ENCODE measurements at regions not wholly inside any gene's neighbourhood (a gene's known extent, or its start where the extent isn't known, plus 50 kb on each side); places are given as distances from the start of the nearest gene placed in this dataset.

DNA sequence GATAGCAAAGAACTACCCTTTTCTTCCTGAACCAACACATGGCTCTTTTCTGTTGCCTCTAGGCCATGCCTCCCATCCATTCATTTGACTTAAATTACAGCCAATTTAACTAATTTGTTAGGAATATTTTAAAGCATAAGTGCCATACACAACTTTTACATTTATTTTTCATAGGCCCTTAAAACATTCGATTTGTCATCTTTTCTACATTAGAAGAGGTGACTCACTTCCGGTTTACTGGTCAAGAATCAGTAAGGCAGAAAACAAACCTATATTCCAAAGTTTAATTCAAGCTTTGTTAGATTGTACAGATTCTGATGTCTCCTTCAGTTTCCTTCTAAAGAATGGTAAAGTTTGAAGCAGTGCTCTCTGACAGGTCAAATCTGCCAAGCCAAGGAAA, 344.3 kb downstream of the SAMD5 start:
- H3K27me3 ChIP-seq, result no peaks in the 10 kb centered on the region
- H3K4me3 ChIP-seq, result no peak overlapping the region
- H3K4me1 ChIP-seq, result no peaks in the 10 kb centered on the region
- intact Hi-C loops (cut with DNase I), result no loop called here
- H3K36me3 ChIP-seq, result no peaks in the 10 kb centered on the region
- no peak overlapping the region for H3K9ac ChIP-seq (ENCODE audit: low read depth in 2 of 2, low read length in 2 of 2)
- no peaks in the 10 kb centered on the region for H3K9me3 ChIP-seq
- no peak for DNase-seq
- TF ChIP-seq CTCF (IDR thresholded peaks at IDR 0.05), result no peak
- no peak overlapping the region for H3K27ac ChIP-seq

GRCh38 chr6:147853574-147853973, 345.1 kb downstream of the SAMD5 start:
- no peak overlapping the region for H3K27ac ChIP-seq
- intact Hi-C loops (cut with DNase I), result no loop called here
- H3K4me1 ChIP-seq, result no peaks in the 10 kb centered on the region
- no peaks in the 10 kb centered on the region for H3K27me3 ChIP-seq
- H3K36me3 ChIP-seq, result no peaks in the 10 kb centered on the region
- TF ChIP-seq CTCF (IDR thresholded peaks at IDR 0.05), result no peak
- no peaks in the 10 kb centered on the region for H3K9me3 ChIP-seq
- no peak overlapping the region for H3K4me3 ChIP-seq
- H3K9ac ChIP-seq (ENCODE audit: low read depth in 2 of 2, low read length in 2 of 2), result no peak overlapping the region
- DNase-seq, result no peak

DNA sequence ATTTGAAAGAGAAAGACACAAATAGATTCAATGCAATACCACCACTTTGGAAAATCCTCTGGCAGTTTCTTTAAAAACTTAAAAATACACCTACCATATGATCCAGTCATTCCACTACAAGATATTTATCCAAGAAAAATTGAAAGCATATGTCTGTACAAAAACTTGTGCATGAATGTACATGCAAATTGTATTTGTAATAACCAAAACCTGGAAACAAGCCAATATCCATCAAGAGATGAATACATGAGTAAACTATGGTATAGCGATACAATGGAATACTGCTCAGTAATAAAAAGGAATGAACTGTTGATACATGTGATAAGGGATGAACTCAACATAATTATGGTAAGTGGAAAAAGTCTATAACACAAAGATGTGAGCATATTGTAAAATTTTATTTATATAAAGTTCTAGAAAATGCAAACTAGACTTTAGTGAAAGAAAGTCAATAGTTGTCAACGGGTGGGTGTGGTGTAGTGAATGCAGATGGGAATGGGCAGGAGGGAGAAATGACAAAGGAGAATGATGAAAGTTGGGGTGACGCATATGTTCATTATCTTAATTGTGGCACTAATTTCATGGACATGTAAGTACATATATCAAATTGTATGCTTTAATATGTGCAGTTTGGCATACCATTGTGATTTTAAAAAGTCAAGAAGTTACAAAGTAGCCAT, 347.5 kb downstream of the SAMD5 start:
- H3K9ac ChIP-seq (ENCODE audit: low read depth in 2 of 2, low read length in 2 of 2), result no peak overlapping the region
- TF ChIP-seq CTCF (IDR thresholded peaks at IDR 0.05), result no peak
- no peaks in the 10 kb centered on the region for H3K27me3 ChIP-seq

GRCh38 chr6:147856687-147857086, 348.2 kb downstream of the SAMD5 start:
- Histone ChIP-seq H3K4me1 (no peaks in the 10 kb centered on the region), H3K9ac (ENCODE audit: low read depth in 2 of 2, low read length in 2 of 2) (no peak overlapping the region), H3K4me3 (no peak overlapping the region), H3K36me3 (no peaks in the 10 kb centered on the region), H3K27ac (no peak overlapping the region), H3K9me3 (no peaks in the 10 kb centered on the region), H3K27me3 (no peaks in the 10 kb centered on the region)
- no peak for DNase-seq
- intact Hi-C loops (cut with DNase I), result no loop called here
- no peak for TF ChIP-seq CTCF (IDR thresholded peaks at IDR 0.05)

More for the DNA sequence above, 347.5 kb downstream of the SAMD5 start:
- intact Hi-C loops (cut with DNase I), result no loop called here
- Histone ChIP-seq H3K4me1 (no peaks in the 10 kb centered on the region), H3K9me3 (no peaks in the 10 kb centered on the region), H3K4me3 (no peak overlapping the region), H3K36me3 (no peaks in the 10 kb centered on the region), H3K27ac (no peak overlapping the region)
- no peak for DNase-seq

DNA sequence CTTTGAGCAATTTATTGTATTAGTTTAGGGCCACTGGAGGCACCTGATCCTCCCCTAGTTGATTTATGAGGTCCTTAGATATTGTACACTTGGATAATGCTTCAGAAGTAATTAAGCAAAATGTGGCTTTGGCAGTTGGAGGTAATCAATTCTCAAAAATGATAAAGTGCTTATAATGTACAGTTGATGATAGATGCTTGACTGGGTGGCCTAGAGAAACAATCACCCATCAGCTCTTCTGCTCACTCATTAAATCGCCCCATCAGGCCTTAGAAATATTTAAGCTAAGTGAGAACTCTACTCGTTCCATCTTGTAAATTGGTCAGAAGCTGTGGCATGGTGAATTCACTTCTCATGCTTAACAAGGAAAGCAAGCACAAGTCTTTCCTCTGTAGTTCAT, 349.9 kb downstream of the SAMD5 start:
- no peak for DNase-seq
- H3K4me3 ChIP-seq, result no peak overlapping the region
- no peaks in the 10 kb centered on the region for H3K27me3 ChIP-seq
- no peak for TF ChIP-seq CTCF (IDR thresholded peaks at IDR 0.05)
- no peaks in the 10 kb centered on the region for H3K36me3 ChIP-seq
- H3K4me1 ChIP-seq, result no peaks in the 10 kb centered on the region
- no peaks in the 10 kb centered on the region for H3K9me3 ChIP-seq
- H3K27ac ChIP-seq, result no peak overlapping the region
- intact Hi-C loops (cut with DNase I), result no loop called here
- H3K9ac ChIP-seq (ENCODE audit: low read depth in 2 of 2, low read length in 2 of 2), result no peak overlapping the region

Measured in colonic mucosa (tissue), 4 donors.